Peyer's patch (tissue), 4 donors: ENCODE measurements at regions not wholly inside any gene's neighbourhood (a gene's known extent, or its start where the extent isn't known, plus 50 kb on each side); places are given as distances from the start of the nearest gene placed in this dataset.

Source experiments
- DNase-seq, 3 donors: peaks; one replicate each; pipeline ENCODE4 v3.0.0-alpha.2; 2017 to 2019
- H3K27ac ChIP-seq, 4 donors: fragments of 200-600 bp; sonication (generic); one replicate each; pipeline ENCODE4 v1.5.1; 2016 to 2019
- H3K27me3 ChIP-seq, 2 donors: fragments of 200-600 bp; sonication (generic); one replicate each; pipeline ENCODE4 v1.5.1; 2019
- H3K36me3 ChIP-seq, 3 donors: fragments of 200-600 bp; sonication (generic); one replicate each; pipeline ENCODE4 v1.5.1; 2016 to 2019
- H3K4me1 ChIP-seq, 4 donors: fragments of 200-600 bp; sonication (generic); one replicate each; pipeline ENCODE4 v1.5.1; 2016 to 2019
- H3K4me3 ChIP-seq, 4 donors: fragments of 200-600 bp; sonication (generic); 1 replicate in 3 of 4; 2 replicates in 1 of 4; pipeline ENCODE4 v1.5.1; 2016 to 2019; ENCODE audit warnings: mild to moderate bottlenecking in 1 of 4
- H3K9me3 ChIP-seq, 4 donors: fragments of 200-600 bp; sonication (generic); one replicate each; pipeline ENCODE4 v1.5.1; 2016 to 2019; ENCODE audit warnings: mild to moderate bottlenecking in 1 of 4
- POLR2A ChIP-seq, 2 donors: fragments of 450-650 bp; IDR thresholded peaks; one replicate each; pipeline ENCODE4 v1.5.1; 2017; ENCODE audit warnings: antibody characterized with exemption in 2 of 2, mild to moderate bottlenecking in 2 of 2, moderate library complexity in 2 of 2
- TF ChIP-seq, protein P1 (sequence below), 6 experiments: fragments of 450-650 bp in 4 of 6; fragments of 200-600 bp in 2 of 6; sonication (generic) in 1 of 6; IDR thresholded peaks; one replicate each; pipeline ENCODE4 v1.5.1; 2017 to 2019; ENCODE audit warnings: antibody characterized with exemption in 6 of 6, mild to moderate bottlenecking in 3 of 6, moderate library complexity in 1 of 6

DNA sequence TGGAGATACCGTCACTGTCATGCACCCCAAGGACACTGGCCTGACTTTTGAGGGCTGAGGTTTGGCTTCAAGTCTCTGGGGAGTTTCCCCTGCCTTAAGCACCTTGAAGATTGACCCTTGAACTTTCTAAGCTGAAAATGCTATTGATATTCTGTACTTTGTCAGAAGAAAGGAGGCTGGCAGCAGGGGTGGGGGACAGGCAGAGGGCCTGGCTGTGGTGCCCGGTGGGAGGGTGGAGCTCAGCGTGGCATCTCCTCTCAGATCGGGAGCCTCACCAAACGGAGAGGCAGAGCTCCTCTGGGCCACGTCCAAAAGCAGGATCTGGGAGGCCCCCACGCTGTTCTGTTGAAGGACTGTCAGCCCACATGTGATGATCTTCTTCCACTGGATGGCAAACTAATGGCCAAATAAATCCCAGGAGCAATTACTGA is 305.2 kb upstream of the IRX3 start:
- H3K4me1 ChIP-seq = no peaks in the 10 kb centered on the region
- TF ChIP-seq, protein P1, sequence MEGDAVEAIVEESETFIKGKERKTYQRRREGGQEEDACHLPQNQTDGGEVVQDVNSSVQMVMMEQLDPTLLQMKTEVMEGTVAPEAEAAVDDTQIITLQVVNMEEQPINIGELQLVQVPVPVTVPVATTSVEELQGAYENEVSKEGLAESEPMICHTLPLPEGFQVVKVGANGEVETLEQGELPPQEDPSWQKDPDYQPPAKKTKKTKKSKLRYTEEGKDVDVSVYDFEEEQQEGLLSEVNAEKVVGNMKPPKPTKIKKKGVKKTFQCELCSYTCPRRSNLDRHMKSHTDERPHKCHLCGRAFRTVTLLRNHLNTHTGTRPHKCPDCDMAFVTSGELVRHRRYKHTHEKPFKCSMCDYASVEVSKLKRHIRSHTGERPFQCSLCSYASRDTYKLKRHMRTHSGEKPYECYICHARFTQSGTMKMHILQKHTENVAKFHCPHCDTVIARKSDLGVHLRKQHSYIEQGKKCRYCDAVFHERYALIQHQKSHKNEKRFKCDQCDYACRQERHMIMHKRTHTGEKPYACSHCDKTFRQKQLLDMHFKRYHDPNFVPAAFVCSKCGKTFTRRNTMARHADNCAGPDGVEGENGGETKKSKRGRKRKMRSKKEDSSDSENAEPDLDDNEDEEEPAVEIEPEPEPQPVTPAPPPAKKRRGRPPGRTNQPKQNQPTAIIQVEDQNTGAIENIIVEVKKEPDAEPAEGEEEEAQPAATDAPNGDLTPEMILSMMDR (IDR thresholded peaks at IDR 0.05) = no peak
- no peak for TF ChIP-seq POLR2A (IDR thresholded peaks at IDR 0.05)
- H3K4me3 ChIP-seq = no peak overlapping the region
- no peak overlapping the region for H3K27ac ChIP-seq
- no peaks in the 10 kb centered on the region for H3K27me3 ChIP-seq
- no peak for DNase-seq
- H3K36me3 ChIP-seq = no peaks in the 10 kb centered on the region
- no peaks in the 10 kb centered on the region for H3K9me3 ChIP-seq

DNA sequence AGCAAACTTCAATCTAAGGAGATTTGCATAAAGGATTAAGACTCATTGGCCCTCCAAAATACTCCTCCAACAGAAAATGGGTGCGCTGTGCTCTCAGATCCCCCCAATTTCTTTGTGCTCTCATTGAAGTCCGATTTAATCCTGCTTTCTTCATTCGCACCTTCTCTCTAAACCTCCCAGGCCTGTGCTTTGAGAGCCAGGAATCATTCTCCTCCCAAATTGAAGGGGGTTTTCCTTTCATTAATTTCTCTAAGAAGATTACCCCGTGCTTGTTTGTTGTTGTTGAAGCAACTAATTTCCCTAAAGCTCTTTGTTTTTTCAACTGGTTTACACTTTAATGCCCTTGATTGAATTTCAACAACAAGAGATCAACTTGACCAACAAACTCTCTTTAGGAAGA is 304.2 kb upstream of the IRX3 start:
- Histone ChIP-seq H3K27ac (no peak overlapping the region), H3K36me3 (no peaks in the 10 kb centered on the region), H3K27me3 (no peaks in the 10 kb centered on the region), H3K4me1 (no peaks in the 10 kb centered on the region), H3K4me3 (no peak overlapping the region), H3K9me3 (no peaks in the 10 kb centered on the region)
- DNase-seq = no peak
- TF ChIP-seq, protein P1 (IDR thresholded peaks at IDR 0.05) = no peak
- no peak for TF ChIP-seq POLR2A (IDR thresholded peaks at IDR 0.05)

GRCh38 chr16:54589326-54589725 is 302.7 kb upstream of the IRX3 start:
- no peak overlapping the region for H3K4me3 ChIP-seq
- DNase-seq = no peak
- TF ChIP-seq POLR2A (IDR thresholded peaks at IDR 0.05) = no peak
- TF ChIP-seq, protein P1 (IDR thresholded peaks at IDR 0.05) = no peak
- no peaks in the 10 kb centered on the region for H3K4me1 ChIP-seq
- no peaks in the 10 kb centered on the region for H3K9me3 ChIP-seq
- no peak overlapping the region for H3K27ac ChIP-seq
- no peaks in the 10 kb centered on the region for H3K36me3 ChIP-seq
- H3K27me3 ChIP-seq = no peaks in the 10 kb centered on the region

DNA sequence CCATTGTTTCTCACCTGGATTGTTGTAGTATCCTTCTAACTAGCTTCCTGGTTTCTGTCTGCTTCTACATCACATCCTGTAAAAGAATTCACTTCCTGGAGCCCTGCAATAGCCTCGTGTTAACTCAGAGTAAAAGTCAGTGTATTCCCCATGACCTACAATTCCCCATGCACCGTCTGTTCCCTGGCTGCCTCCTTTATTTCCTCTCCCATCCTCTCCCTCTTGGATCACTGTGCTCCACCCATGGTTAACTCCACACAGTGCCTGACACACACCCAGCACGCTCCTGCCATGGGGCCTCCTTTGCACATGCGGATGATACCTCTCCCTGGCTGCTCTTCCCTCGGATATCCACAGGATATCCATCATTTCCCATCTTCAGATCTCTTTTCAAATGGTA is 301.4 kb upstream of the IRX3 start:
- no peak for TF ChIP-seq POLR2A (IDR thresholded peaks at IDR 0.05)
- TF ChIP-seq, protein P1 (IDR thresholded peaks at IDR 0.05) = no peak
- no peak for DNase-seq
- Histone ChIP-seq H3K27ac (no peak overlapping the region), H3K27me3 (no peaks in the 10 kb centered on the region), H3K4me3 (no peak overlapping the region), H3K4me1 (no peaks in the 10 kb centered on the region), H3K36me3 (no peaks in the 10 kb centered on the region), H3K9me3 (no peaks in the 10 kb centered on the region)

DNA sequence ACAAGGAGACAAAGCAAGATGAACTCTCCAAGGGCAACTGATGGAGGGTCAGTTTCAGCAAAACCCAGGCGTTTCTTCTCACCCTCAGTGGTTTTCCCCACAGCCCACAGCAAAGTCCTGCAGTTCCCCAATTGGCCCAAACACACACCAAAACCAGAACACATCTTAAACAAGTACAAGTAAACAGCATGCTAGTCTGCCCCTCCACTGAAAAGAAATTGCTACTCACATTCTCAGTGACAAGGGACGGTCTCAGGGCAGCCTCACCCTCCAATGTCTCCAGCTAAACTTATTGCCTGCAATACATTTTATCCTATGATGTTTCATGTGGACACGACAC is 300.6 kb upstream of the IRX3 start:
- Histone ChIP-seq H3K36me3 (no peaks in the 10 kb centered on the region), H3K27ac (no peak overlapping the region), H3K9me3 (no peaks in the 10 kb centered on the region), H3K27me3 (no peaks in the 10 kb centered on the region), H3K4me3 (no peak overlapping the region), H3K4me1 (no peaks in the 10 kb centered on the region)
- DNase-seq = no peak
- TF ChIP-seq POLR2A (IDR thresholded peaks at IDR 0.05) = no peak
- TF ChIP-seq, protein P1 (IDR thresholded peaks at IDR 0.05) = no peak

DNA sequence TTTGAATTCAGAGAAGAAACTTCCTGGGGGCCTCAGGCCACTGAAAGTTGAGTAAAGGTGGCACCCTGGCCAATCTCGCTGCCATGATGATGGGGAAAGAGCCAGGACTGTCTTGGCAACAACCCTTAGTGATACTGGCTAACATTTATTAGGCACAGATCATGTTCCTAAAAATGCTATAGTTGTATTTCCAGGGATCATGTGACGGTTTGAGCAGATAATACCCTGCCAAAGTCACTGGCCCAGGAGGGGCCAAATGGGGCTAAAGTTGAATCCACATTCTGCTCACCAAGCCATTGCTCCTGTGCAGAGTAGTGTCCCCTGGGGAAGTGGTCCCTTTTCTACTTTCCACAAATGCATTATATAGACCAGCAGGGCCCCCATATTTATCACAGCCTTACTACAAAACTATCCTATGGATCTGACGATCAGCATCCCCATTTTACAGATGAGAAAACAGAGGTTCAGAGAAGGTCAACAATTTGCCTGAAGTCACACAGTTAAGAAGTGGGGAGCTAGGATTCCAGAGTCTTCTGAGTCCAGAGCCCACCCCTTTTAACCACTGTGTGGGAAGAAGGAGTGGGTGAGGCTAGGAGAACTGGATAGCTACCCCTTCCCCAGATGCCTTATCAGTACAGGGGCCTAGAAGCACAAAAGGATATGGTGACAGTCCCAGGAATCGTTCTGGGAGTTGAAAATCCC is 300.0 kb upstream of the IRX3 start:
- H3K4me3 ChIP-seq = no peak overlapping the region
- TF ChIP-seq, protein P1 (IDR thresholded peaks at IDR 0.05) = no peak
- no peak for TF ChIP-seq POLR2A (IDR thresholded peaks at IDR 0.05)
- H3K36me3 ChIP-seq = no peaks in the 10 kb centered on the region
- H3K4me1 ChIP-seq = no peaks in the 10 kb centered on the region
- H3K27ac ChIP-seq = no peak overlapping the region
- no peaks in the 10 kb centered on the region for H3K27me3 ChIP-seq
- H3K9me3 ChIP-seq = no peaks in the 10 kb centered on the region
- DNase-seq = no peak
